Tongue (tissue), 2 donors: ENCODE measurements at regions not wholly inside any gene's neighbourhood (a gene's known extent, or its start where the extent isn't known, plus 50 kb on each side); places are given as distances from the start of the nearest gene placed in this dataset. TPM values are rescaled to one million over a fixed set of nuclear protein-coding genes. Genes with fewer than 3 reads are reported as not detected.

Experiments
- DNase-seq: peaks from one replicate; pipeline ENCODE4 v3.0.0-alpha.2; 2015
- small RNA-seq: library from RNA; depleted of rRNA; stranded (forward); fragments of <200 nt; gene quantifications from one replicate; pipeline ENCODE3, GENCODE V24; 2014; ENCODE audit warnings: low replicate concordance

- no peak for DNase-seq
These were observed 52.1 kb upstream of the ECI2 start for GRCh38 chr6:4187480-4187879.

- no peak for DNase-seq
These were observed 51.0 kb upstream of the ECI2 start for GRCh38 chr6:4186385-4186784.

DNA sequence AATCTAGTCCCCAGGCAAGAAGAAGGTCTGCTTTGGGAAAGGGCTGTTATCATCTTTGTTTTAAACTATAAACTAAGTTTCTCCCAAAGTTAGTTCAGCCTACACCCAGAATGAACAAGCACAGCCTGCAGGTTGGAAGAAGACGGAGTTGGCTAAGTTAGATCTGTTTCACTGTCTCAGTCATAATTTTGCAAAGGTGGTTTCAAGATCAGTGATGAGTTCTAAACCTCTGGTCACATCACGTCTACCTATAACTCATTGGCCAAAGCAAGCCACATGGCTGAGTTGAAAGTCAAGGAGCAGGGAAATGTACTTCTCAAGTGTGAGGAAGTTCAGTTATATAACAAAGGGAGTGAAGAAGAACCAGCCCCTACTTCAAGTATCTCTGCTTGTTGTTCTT, 50.5 kb upstream of the ECI2 start:
- DNase-seq = no peak

DNA sequence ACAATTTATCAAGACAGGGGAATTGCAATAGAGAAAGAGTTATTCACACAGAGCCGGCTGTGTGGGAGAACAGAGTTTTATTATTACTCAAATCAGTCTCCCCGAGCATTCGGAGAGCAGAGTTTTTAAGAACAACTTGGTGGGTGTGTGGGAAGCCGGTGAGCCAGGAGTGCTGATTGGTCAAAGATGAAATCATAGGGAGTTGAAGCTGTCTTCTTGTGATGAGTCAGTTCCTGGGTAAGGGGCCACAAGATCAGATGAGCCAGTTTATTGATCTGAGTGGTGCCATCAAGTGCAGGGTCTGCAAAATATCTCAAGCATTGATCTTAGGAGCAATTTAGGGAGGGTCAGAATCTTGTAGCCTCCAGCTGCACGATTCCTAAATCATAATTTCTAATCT, 50.0 kb upstream of the ECI2 start:
- DNase-seq = no peak

Small RNAs in the stretch of these regions (small RNA-seq; reads per million reads assigned to genes)
- not detected for gene AL133393.1
- 7.5 reads per million, percentile 93 among the genes with 10 or more reads in this experiment for gene RNA5SP202
